ENCODE measurements at regions not wholly inside any gene's neighbourhood (a gene's known extent, or its start where the extent isn't known, plus 50 kb on each side); places are given as distances from the start of the nearest gene placed in this dataset.

GRCh38 chr10:120392671-120393079, 64.4 kb upstream of the PLPP4 start:
- TF ChIP-seq CTCF (IDR thresholded peaks at IDR 0.05) (no peak), TCF7L2 (IDR thresholded peaks at IDR 0.05; ENCODE audit: low read depth, low read length) (no peak), POLR2AphosphoS5 (IDR thresholded peaks at IDR 0.05; ENCODE audit: low read depth, low read length) (no peak), REST (IDR thresholded peaks at IDR 0.05; ENCODE audit: insufficient read depth in 1 of 2, low read depth in 2 of 2, low read length in 1 of 2) (no peak)
